ENCODE measurements at regions not wholly inside any gene's neighbourhood (a gene's known extent, or its start where the extent isn't known, plus 50 kb on each side); places are given as distances from the start of the nearest gene placed in this dataset.
"Not testable (repeated sequence)": the region's sequence is repeated elsewhere in the genome, so short reads cannot be mapped to it uniquely, and the experiment has no call there.

GRCh38 chr2:109733746-109734145 lies 60.4 kb upstream of the RGPD5 start:
- H3K36me3 Mint-ChIP-seq; H3K27ac Mint-ChIP-seq; H3K4me3 Mint-ChIP-seq; DNase-seq; ATAC-seq (ENCODE audit: low read depth in 2 of 2); H3K4me1 Mint-ChIP-seq: not testable (repeated sequence)
- Mint-ChIP-seq H3K27me3 (peaks cover 0 to 28% (median 11%) of the 10 kb centered on the region in 3 donors), H3K9me3 (peaks cover 0 to 17% (median 5%) of the 10 kb centered on the region in 7 donors)

DNA sequence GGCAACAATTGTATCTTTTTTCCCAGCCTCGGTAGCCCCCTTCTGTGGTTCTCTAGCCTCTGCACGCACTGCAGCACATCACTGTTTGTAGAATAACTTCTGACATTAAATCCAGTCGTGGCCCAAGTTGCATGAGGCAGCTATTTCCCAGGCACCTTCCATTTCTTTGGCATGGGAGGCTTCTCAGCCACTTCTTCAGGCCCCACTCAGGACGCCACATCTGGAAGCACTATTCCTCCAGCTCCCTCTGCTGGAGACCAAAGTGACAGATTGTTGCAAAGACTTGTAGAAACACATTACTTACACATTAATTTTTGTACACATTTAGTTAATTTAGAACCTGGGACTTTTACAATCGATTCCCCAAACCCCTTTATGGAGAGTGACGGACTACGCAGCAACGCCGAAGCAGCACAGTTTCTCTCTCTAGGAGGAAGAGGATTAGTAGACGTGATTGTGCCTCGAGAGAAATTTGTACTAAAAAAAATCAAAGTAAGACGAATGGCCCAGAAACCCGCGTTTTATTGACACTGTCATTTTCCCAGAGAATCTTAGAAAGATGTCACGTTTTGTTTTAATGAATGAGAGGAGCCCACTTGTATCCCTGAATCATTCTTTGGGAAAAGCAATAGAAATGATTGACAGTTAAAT lies 57.8 kb upstream of the RGPD5 start:
- peaks cover 0 to 4% (median 0%) of the 10 kb centered on the region in 7 donors for H3K9me3 Mint-ChIP-seq
- peaks cover 0 to 28% (median 9%) of the 10 kb centered on the region in 3 donors for H3K27me3 Mint-ChIP-seq
- H3K36me3 Mint-ChIP-seq, result no peaks in the 10 kb centered on the region
- no peaks in the 10 kb centered on the region for H3K4me1 Mint-ChIP-seq
- no peak for ATAC-seq (ENCODE audit: low read depth in 2 of 2)
- no peak overlapping the region for H3K27ac Mint-ChIP-seq
- no peak overlapping the region for H3K4me3 Mint-ChIP-seq
- no peak for DNase-seq

Measured in naive B cell (primary cell).